ENCODE measurements at regions not wholly inside any gene's neighbourhood (a gene's known extent, or its start where the extent isn't known, plus 50 kb on each side); places are given as distances from the start of the nearest gene placed in this dataset.

DNA sequence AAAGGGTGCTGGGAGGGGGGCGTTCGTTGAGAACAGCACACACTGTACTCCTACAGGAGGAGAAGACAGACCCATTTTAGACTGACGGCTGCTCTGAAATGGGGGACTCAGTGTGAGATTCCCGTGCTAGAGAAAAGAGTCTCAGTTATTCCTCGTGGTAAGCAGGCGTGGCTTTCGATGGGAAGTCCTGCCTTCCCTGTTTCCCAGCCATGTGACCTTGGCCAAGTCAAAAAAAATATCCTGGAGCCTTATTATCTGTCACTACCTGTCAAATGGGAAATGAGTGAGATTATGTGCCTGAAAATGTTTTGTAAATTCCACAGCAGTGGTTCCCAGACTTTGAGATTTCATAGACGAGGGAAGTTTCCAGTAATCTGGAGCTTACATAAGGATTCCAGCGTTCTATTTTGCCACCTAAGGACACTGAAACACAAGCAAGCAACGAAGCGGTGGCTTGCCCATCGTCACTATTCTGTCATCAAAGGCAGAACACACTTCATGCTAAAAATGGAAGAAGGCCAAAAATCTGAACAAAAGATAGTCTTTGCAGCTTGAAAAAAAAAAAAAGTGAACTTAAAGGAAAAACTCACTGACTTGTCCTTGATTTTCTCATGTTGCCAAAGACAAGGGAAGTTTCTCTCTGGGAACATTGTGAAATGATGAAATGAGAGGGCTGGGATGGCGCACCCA lies 253.4 kb upstream of the RPL38 start:
- TF ChIP-seq, protein P1, sequence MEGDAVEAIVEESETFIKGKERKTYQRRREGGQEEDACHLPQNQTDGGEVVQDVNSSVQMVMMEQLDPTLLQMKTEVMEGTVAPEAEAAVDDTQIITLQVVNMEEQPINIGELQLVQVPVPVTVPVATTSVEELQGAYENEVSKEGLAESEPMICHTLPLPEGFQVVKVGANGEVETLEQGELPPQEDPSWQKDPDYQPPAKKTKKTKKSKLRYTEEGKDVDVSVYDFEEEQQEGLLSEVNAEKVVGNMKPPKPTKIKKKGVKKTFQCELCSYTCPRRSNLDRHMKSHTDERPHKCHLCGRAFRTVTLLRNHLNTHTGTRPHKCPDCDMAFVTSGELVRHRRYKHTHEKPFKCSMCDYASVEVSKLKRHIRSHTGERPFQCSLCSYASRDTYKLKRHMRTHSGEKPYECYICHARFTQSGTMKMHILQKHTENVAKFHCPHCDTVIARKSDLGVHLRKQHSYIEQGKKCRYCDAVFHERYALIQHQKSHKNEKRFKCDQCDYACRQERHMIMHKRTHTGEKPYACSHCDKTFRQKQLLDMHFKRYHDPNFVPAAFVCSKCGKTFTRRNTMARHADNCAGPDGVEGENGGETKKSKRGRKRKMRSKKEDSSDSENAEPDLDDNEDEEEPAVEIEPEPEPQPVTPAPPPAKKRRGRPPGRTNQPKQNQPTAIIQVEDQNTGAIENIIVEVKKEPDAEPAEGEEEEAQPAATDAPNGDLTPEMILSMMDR (IDR thresholded peaks at IDR 0.05) = no peak
- TF ChIP-seq, protein P2, sequence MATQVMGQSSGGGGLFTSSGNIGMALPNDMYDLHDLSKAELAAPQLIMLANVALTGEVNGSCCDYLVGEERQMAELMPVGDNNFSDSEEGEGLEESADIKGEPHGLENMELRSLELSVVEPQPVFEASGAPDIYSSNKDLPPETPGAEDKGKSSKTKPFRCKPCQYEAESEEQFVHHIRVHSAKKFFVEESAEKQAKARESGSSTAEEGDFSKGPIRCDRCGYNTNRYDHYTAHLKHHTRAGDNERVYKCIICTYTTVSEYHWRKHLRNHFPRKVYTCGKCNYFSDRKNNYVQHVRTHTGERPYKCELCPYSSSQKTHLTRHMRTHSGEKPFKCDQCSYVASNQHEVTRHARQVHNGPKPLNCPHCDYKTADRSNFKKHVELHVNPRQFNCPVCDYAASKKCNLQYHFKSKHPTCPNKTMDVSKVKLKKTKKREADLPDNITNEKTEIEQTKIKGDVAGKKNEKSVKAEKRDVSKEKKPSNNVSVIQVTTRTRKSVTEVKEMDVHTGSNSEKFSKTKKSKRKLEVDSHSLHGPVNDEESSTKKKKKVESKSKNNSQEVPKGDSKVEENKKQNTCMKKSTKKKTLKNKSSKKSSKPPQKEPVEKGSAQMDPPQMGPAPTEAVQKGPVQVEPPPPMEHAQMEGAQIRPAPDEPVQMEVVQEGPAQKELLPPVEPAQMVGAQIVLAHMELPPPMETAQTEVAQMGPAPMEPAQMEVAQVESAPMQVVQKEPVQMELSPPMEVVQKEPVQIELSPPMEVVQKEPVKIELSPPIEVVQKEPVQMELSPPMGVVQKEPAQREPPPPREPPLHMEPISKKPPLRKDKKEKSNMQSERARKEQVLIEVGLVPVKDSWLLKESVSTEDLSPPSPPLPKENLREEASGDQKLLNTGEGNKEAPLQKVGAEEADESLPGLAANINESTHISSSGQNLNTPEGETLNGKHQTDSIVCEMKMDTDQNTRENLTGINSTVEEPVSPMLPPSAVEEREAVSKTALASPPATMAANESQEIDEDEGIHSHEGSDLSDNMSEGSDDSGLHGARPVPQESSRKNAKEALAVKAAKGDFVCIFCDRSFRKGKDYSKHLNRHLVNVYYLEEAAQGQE (IDR thresholded peaks at IDR 0.05; ENCODE audit: insufficient read depth in 1 of 2, low read depth in 2 of 2, low read length in 1 of 2) = no peak
- TF ChIP-seq POLR2AphosphoS5 (IDR thresholded peaks at IDR 0.05; ENCODE audit: low read depth, low read length) = no peak

All from Panc1 (cell line).